ENCODE measurements at regions not wholly inside any gene's neighbourhood (a gene's known extent, or its start where the extent isn't known, plus 50 kb on each side); places are given as distances from the start of the nearest gene placed in this dataset.

DNA sequence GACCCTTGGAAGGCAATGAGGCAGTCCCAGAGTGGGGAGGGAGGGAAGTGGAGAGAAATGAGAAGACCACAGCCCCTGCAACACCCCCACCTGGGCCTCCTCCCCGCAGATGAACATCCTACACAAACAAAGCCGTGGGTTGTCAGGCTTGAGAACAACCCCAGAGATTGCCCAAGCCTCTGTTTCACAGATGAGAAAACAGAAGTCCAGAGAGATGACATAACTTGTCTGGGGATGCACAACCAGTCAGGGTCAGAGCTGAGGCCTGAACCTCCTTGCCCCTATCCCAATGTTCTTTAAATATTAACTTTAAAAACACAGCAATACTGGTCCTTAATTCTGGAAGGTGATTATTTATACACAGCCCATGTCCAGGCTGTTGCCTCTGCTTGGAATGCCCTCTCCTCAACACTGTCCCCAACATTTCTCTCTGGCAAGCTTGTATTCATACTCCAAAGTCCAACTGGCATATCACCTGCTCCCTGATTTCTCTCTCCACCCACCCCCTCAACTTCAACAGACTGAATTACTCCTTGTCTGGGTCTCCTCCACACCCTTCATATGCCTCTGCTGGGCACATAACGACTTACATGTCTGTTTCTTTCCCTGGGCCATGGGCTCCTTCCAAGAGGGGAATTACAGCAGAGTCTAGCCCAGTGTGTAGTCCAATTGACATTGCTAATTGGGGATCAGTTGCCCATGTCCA is 135.5 kb upstream of the LRFN2 start:
- Histone ChIP-seq H3K36me3 (ENCODE audit: control insufficient read depth, insufficient read depth, low read length) (no peaks in the 10 kb centered on the region), H3K4me1 (ENCODE audit: control insufficient read depth, insufficient read depth, low read length, poor library complexity, severe bottlenecking) (peaks cover 74% of the 10 kb centered on the region)
- WGBS, 2 experiments (ENCODE audit: insufficient coverage in 2 of 2), result 86% methylated on average over 1 to 3 of the region's 3 CpGs

DNA sequence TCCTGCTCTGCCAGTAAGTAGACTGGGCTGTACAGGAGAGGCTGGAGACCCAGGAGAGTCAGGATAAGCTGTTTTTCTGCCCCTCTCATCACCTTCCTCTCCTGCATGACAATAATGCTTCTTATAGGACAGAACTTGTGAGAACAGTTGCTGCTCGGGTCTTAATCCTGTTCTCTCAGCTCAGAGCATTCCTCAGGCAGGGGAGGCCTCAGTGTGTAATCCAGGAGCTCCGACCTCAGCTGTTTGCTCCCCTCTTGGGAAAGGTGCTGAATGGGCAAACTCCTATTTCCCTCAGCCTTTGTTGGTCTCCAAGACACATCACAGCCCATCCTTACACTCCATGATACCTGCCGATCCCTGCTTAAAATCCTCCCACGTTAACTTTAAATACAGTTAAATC is 134.9 kb upstream of the LRFN2 start:
- peaks cover 8% of the 10 kb centered on the region for H3K9me3 ChIP-seq (ENCODE audit: control insufficient read depth, low read length)
- H3K4me1 ChIP-seq (ENCODE audit: control insufficient read depth, insufficient read depth, low read length, poor library complexity, severe bottlenecking), result peaks cover 74% of the 10 kb centered on the region

More for the DNA sequence above, 135.5 kb upstream of the LRFN2 start:
- H3K4me3 ChIP-seq (ENCODE audit: extremely low read depth, insufficient read depth, low read length, poor library complexity, severe bottlenecking), result no peak overlapping the region
- peak overlapping the region; percentile 1 for H3K27ac ChIP-seq (ENCODE audit: low read depth, low read length, severe bottlenecking)
- H3K9me3 ChIP-seq (ENCODE audit: control insufficient read depth, low read length), result peaks cover 2% of the 10 kb centered on the region

DNA sequence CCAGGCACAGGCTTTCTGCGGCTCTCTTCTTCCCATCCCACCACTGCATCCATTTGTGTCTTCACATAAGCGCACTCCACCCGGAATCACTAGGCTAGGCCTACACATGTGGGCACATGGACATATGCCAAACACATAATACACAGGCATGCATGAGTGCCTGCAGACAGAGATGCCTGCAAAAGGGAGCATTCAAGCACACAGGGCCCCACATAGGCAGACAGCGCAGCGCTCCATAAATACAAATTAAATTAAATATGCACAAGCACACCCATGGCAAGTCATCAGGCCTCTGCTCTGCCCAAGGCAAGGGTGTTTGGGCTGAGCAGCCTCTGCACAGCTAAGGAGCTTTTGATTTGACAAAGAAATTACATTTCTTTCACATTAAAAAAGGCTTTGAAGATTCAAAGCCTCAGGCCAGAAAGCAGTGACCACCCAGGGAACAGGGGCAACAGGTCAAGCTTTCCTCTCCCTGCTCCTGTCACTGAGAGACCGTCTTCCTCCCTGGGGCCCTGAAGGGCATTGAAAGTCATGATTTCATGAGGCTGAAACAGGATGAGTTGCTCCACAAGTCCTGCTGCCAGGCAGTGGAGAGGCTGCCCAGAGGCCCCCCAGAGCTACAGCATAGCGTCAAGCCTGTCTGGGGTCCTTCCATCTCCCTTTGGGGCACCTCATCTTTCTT is 134.2 kb upstream of the LRFN2 start:
- 86 to 87% methylated on average over 5 to 7 of the region's 7 CpGs for WGBS, 2 experiments (ENCODE audit: insufficient coverage in 2 of 2)
- Histone ChIP-seq H3K9me3 (ENCODE audit: control insufficient read depth, low read length) (peaks cover 8% of the 10 kb centered on the region), H3K27ac (ENCODE audit: low read depth, low read length, severe bottlenecking) (no peak overlapping the region), H3K36me3 (ENCODE audit: control insufficient read depth, insufficient read depth, low read length) (no peaks in the 10 kb centered on the region), H3K4me1 (ENCODE audit: control insufficient read depth, insufficient read depth, low read length, poor library complexity, severe bottlenecking) (peaks cover 74% of the 10 kb centered on the region), H3K4me3 (ENCODE audit: extremely low read depth, insufficient read depth, low read length, poor library complexity, severe bottlenecking) (no peak overlapping the region)

More for the DNA sequence above, 134.9 kb upstream of the LRFN2 start:
- no peak overlapping the region for H3K4me3 ChIP-seq (ENCODE audit: extremely low read depth, insufficient read depth, low read length, poor library complexity, severe bottlenecking)
- H3K36me3 ChIP-seq (ENCODE audit: control insufficient read depth, insufficient read depth, low read length), result no peaks in the 10 kb centered on the region
- WGBS, 2 experiments (ENCODE audit: insufficient coverage in 2 of 2), result 70 to 86% methylated on average over 3 to 4 of the region's 4 CpGs
- H3K27ac ChIP-seq (ENCODE audit: low read depth, low read length, severe bottlenecking), result peak overlapping the region; percentile 30

DNA sequence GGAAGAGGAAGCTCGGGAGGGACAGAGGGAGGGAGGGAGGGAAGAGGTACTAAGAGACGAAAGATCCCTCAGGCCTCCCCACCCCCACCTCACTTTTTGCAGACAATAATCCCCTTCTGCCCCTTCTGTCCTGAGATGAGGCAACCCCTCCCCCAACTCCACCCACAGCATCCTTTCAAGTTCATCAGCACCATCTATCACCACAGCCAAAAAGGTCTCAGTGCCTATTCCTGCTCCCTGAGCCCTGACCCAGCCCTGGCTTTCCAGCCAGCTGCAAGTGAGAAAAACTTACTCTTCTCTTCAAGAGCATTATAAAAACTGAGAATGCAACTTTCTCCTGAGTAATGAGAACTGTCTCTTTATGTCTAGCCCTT is 133.2 kb upstream of the LRFN2 start:
- peak overlapping the region; percentile 94 for H3K27ac ChIP-seq (ENCODE audit: low read depth, low read length, severe bottlenecking)
- peaks cover 8% of the 10 kb centered on the region for H3K9me3 ChIP-seq (ENCODE audit: control insufficient read depth, low read length)
- no peaks in the 10 kb centered on the region for H3K36me3 ChIP-seq (ENCODE audit: control insufficient read depth, insufficient read depth, low read length)
- H3K4me3 ChIP-seq (ENCODE audit: extremely low read depth, insufficient read depth, low read length, poor library complexity, severe bottlenecking), result no peak overlapping the region
- WGBS, 2 experiments (ENCODE audit: insufficient coverage in 2 of 2), result no CpG with 5 or more reads among the region's 2 CpGs
- H3K4me1 ChIP-seq (ENCODE audit: control insufficient read depth, insufficient read depth, low read length, poor library complexity, severe bottlenecking), result peaks cover 66% of the 10 kb centered on the region

DNA sequence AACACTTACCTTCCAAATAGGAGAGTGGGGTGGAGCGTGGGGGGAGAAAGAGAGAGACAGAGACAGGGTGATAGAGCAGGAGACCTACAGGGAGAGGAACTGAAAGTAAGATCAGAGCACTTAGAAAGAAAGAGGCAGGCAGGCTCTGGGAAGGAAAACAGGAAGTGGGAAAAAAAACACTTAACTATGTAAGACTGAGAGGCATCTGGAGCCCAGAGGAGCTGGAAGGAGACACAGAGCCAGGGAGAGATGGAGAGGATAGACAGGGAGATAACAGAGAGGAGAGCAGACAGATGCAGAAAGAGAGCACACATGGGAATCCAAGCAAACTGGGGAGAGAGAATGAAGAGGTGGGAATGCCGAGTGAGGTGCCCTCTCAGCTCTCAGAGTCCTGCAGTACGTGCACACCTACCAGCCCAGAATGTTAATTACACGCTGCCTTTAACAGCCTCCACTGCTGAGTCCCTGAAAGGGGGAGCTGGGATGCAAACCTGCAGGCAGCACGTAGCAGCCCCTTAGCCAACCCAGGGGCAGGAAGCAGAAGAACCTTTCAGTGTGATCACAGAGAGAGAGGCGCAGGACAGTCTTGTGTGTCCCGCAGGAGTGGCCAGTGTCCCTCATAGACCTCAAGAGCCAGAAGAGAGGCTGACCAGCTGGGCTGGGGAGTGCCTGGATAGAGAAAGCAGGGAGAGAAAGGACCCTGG is 132.7 kb upstream of the LRFN2 start:
- peak overlapping the region; percentile 94 for H3K27ac ChIP-seq (ENCODE audit: low read depth, low read length, severe bottlenecking)
- 33 to 40% methylated on average over 5 to 6 of the region's 7 CpGs for WGBS, 2 experiments (ENCODE audit: insufficient coverage in 2 of 2)
- H3K4me3 ChIP-seq (ENCODE audit: extremely low read depth, insufficient read depth, low read length, poor library complexity, severe bottlenecking), result no peak overlapping the region
- H3K9me3 ChIP-seq (ENCODE audit: control insufficient read depth, low read length), result peaks cover 8% of the 10 kb centered on the region
- H3K36me3 ChIP-seq (ENCODE audit: control insufficient read depth, insufficient read depth, low read length), result no peaks in the 10 kb centered on the region
- H3K4me1 ChIP-seq (ENCODE audit: control insufficient read depth, insufficient read depth, low read length, poor library complexity, severe bottlenecking), result peaks cover 65% of the 10 kb centered on the region

DNA sequence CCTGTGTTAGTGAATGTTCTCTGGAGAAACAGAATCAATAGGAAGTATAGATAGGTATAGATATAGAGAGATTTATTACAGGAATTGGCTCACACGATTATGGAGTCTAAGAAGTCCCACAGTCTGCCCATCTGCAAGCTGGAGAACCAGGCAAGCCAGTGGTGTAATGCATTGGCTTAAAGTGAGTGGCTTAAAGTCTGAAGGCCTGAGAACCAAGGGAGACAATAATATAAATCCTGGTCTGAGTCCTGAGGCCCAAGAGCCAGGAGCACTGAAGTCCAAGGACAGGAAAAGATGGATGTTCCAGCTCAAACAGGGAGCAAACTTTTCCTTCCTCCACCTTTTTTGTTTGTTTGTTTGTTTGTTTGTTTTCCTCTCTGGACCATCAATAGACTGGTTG is 131.2 kb upstream of the LRFN2 start:
- H3K4me1 ChIP-seq (ENCODE audit: control insufficient read depth, insufficient read depth, low read length, poor library complexity, severe bottlenecking), result peaks cover 53% of the 10 kb centered on the region
- H3K27ac ChIP-seq (ENCODE audit: low read depth, low read length, severe bottlenecking), result no peak overlapping the region
- WGBS, 2 experiments (ENCODE audit: insufficient coverage in 2 of 2), result 100% methylated on average over 1 of the region's 1 CpG
- no peak overlapping the region for H3K4me3 ChIP-seq (ENCODE audit: extremely low read depth, insufficient read depth, low read length, poor library complexity, severe bottlenecking)
- H3K9me3 ChIP-seq (ENCODE audit: control insufficient read depth, low read length), result peaks cover 8% of the 10 kb centered on the region
- H3K36me3 ChIP-seq (ENCODE audit: control insufficient read depth, insufficient read depth, low read length), result no peaks in the 10 kb centered on the region

DNA sequence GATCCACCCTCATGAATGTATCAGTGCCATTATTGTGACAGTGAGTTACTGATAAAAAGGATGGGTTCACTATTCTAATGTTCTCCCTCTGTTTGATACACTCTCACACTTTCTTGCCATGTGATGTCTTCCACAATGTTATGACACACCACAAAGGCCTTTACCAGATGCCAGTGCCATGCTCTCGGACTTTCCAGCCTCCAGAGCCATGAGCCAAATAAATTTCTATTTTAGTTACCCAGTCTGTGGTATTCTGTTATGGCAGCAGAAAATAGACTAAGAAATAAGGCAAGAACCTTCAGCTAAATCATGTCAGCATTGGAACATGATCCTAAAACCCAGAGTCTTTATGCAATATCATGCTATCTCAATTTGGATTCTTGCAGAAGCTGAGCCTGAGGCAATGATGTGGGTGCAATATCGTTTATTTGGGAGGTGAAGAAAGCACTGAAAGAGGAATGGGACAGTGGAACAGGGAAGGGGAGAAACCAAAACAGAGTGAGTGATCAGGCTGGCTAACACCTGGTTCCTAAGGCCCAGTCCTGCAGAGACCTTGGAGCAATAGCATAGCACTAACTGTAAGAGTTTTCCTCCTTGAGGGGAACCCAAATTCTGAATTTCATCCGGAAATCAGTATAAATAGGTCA is 130.4 kb upstream of the LRFN2 start:
- Histone ChIP-seq H3K4me3 (ENCODE audit: extremely low read depth, insufficient read depth, low read length, poor library complexity, severe bottlenecking) (no peak overlapping the region), H3K9me3 (ENCODE audit: control insufficient read depth, low read length) (peaks cover 8% of the 10 kb centered on the region), H3K27ac (ENCODE audit: low read depth, low read length, severe bottlenecking) (no peak overlapping the region), H3K36me3 (ENCODE audit: control insufficient read depth, insufficient read depth, low read length) (no peaks in the 10 kb centered on the region), H3K4me1 (ENCODE audit: control insufficient read depth, insufficient read depth, low read length, poor library complexity, severe bottlenecking) (peaks cover 44% of the 10 kb centered on the region)
- 93 to 100% methylated on average over 1 to 2 of the region's 3 CpGs for WGBS, 2 experiments (ENCODE audit: insufficient coverage in 2 of 2)

DNA sequence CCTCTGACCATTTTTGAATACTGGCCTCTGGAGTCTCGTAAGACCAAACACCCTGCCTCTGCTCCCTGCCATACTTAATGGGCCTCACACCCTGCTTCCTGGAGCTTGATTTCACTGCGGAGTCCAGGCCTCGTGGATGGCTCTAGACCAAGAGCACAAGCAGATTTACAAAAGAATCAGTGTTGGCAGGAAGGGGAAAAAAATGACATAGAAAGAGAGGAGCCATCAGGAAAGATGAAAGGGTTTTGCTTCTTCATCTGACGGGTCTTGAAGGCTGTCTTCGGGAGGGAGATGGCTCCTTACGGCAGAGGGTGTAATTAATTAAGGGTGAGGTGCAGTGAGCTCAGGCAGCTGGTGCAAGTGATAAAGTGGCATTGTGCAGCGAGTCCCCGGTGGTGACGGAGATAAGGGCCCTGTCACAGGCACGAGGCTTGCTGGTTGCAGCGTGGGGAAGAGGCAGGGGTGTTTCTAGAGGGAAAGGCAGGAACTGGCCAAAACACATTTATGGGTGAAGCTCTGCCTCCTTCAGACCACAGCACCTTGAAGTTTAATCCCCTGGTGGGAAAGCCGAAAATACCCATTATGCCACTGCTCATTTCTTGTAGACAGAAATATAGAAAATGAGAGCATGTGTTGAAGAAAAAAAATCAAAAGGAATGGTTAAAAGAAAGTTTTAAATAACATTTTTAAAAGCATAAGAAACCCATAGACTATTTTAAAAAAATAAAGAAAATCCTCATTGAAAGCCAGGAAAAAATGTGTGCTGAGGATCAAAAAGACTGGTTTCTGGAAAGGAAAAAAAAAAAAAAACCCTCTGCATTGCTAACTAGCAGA is 128.6 kb upstream of the LRFN2 start:
- peaks cover 8% of the 10 kb centered on the region for H3K9me3 ChIP-seq (ENCODE audit: control insufficient read depth, low read length)
- H3K4me1 ChIP-seq (ENCODE audit: control insufficient read depth, insufficient read depth, low read length, poor library complexity, severe bottlenecking), result peaks cover 27% of the 10 kb centered on the region
- H3K27ac ChIP-seq (ENCODE audit: low read depth, low read length, severe bottlenecking), result peak overlapping the region; percentile 24
- H3K4me3 ChIP-seq (ENCODE audit: extremely low read depth, insufficient read depth, low read length, poor library complexity, severe bottlenecking), result no peak overlapping the region
- H3K36me3 ChIP-seq (ENCODE audit: control insufficient read depth, insufficient read depth, low read length), result no peaks in the 10 kb centered on the region
- WGBS, 2 experiments (ENCODE audit: insufficient coverage in 2 of 2), result 66 to 68% methylated on average over 8 to 9 of the region's 12 CpGs

DNA sequence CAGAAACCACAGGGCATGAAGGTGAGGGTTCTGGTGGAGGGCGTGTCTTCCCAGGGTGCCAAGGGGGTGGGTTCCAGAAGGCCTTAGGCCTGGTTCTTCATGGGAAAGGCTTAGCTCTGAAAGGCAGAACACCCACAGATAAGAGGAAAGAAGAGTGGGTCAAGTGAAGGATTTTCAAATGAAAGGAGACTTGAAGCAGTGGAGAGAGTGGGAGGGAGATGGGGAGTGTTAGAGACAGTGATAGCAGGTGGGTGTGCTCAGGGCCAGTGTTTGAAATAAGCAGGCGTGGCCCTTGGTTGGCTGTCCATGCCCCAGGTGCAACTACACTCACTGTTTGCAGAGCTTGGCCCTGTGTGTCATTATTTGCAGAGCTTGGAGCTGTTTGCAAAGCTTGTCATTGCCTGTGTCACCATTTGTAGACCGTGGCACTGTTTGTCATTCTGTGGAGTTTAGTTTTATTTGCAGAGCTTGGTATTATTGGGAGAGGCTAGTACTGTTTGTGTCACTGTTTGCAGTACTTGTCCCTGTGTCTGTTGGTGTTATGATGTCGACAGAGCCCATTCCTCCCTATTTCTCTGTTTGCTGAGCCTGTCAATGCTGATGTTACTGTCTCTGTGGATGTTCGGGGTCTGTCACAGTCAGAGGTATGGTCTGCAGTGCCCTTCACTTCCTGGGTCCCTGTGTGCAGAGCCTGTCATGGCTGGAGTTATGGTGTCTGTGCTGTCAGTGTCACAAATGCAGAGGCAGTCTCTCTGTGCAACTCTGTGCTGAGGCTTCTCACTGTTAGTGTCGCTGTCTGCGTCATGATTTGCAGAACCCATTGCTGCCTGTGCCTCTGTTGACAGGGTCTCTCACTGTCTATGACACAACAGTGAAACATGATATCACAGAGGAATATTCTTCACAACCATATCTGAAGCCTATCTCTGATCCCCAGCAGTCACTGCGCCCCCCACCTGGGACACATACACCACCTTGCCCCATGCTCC is 127.7 kb upstream of the LRFN2 start:
- WGBS, 2 experiments (ENCODE audit: insufficient coverage in 2 of 2), result 89 to 91% methylated on average over 6 to 7 of the region's 8 CpGs
- H3K27ac ChIP-seq (ENCODE audit: low read depth, low read length, severe bottlenecking), result no peak overlapping the region
- no peaks in the 10 kb centered on the region for H3K36me3 ChIP-seq (ENCODE audit: control insufficient read depth, insufficient read depth, low read length)
- no peak overlapping the region for H3K4me3 ChIP-seq (ENCODE audit: extremely low read depth, insufficient read depth, low read length, poor library complexity, severe bottlenecking)
- peaks cover 18% of the 10 kb centered on the region for H3K4me1 ChIP-seq (ENCODE audit: control insufficient read depth, insufficient read depth, low read length, poor library complexity, severe bottlenecking)
- peaks cover 8% of the 10 kb centered on the region for H3K9me3 ChIP-seq (ENCODE audit: control insufficient read depth, low read length)

Measured in mesodermal cell (in vitro differentiated cells).